ENCODE measurements at regions not wholly inside any gene's neighbourhood (a gene's known extent, or its start where the extent isn't known, plus 50 kb on each side); places are given as distances from the start of the nearest gene placed in this dataset.

DNA sequence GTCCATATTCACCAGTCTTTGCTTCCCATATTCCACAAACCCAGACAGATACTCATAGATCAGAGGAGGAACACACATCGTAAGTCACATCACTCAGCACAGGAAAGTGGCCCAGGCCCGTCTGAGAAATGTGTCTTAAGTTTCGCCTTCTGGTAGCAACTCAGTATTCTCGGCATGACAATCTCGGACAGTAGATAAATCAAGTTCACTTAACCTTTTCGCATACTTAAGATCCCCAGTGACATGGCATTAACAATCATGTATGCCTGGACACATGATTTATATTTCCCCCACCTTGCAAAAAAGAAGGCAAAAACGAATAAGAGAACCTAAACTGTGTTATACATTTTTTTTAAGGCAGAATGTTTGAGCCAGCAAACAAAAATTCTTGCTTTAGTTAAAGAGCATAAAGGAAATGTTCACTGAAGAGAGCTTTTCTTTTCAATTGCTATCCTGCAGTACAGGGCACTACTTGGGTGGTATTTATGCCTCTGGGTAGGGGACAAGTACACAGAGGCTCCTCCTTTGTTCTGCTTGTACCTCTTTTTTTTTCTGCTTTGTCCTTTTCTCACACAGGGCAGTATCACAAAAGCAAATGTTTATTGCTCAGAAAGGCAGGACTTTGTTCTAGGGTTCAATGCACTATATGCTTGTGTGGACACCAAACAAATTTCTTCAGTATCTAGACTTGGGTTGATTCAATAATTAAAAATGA is 360.6 kb downstream of the TDRD3 start:
- H3K27ac ChIP-seq (ENCODE audit: low read depth, low read length): no peak overlapping the region
- H3K4me1 ChIP-seq (ENCODE audit: control insufficient read depth, low read length): no peaks in the 10 kb centered on the region
- H3K27me3 ChIP-seq (ENCODE audit: control insufficient read depth, low read length): no peaks in the 10 kb centered on the region
- TF ChIP-seq, protein P1, sequence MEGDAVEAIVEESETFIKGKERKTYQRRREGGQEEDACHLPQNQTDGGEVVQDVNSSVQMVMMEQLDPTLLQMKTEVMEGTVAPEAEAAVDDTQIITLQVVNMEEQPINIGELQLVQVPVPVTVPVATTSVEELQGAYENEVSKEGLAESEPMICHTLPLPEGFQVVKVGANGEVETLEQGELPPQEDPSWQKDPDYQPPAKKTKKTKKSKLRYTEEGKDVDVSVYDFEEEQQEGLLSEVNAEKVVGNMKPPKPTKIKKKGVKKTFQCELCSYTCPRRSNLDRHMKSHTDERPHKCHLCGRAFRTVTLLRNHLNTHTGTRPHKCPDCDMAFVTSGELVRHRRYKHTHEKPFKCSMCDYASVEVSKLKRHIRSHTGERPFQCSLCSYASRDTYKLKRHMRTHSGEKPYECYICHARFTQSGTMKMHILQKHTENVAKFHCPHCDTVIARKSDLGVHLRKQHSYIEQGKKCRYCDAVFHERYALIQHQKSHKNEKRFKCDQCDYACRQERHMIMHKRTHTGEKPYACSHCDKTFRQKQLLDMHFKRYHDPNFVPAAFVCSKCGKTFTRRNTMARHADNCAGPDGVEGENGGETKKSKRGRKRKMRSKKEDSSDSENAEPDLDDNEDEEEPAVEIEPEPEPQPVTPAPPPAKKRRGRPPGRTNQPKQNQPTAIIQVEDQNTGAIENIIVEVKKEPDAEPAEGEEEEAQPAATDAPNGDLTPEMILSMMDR (IDR thresholded peaks at IDR 0.05; ENCODE audit: low read depth, low read length, poor library complexity, severe bottlenecking): no peak
- no peak for TF ChIP-seq EZH2phosphoT487 (IDR thresholded peaks at IDR 0.05; ENCODE audit: borderline replicate concordance, low read length)
- no peaks in the 10 kb centered on the region for H3F3A ChIP-seq (ENCODE audit: control insufficient read depth, insufficient read depth)
- H4K20me1 ChIP-seq (ENCODE audit: control insufficient read depth, insufficient read depth, low read depth, low read length): no peaks in the 10 kb centered on the region
- H3K4me3 ChIP-seq (ENCODE audit: low read length): no peak overlapping the region
- no peaks in the 10 kb centered on the region for H3K9me2 ChIP-seq (replicated peaks; ENCODE audit: control insufficient read depth, low read length)
- H3K36me3 ChIP-seq (ENCODE audit: control insufficient read depth, low read length): no peaks in the 10 kb centered on the region
- no peaks in the 10 kb centered on the region for H3K9me3 ChIP-seq (ENCODE audit: control insufficient read depth, insufficient read depth, low read length)
- H3K4me2 ChIP-seq (ENCODE audit: low read length): no peak overlapping the region
- H3K79me2 ChIP-seq (ENCODE audit: control insufficient read depth, low read length): no peaks in the 10 kb centered on the region

DNA sequence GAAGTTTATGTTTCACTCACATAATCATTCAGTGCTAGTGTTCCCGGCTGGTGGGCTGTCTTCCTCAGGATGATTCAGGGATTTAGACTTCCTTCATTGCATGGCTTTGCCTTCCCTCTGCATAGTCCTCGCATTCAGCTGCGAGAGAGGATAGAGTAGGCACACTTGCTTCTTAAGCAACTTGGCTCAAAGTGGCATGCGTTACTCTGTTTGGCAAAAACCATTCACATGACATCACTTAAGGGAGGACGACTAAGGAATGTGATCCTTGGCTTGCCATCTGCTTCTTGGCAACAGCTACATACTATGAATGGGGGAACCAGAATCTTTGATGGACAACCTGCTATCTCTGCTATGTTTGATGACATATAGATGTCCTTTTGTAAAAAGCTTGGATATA is 359.3 kb downstream of the TDRD3 start:
- Histone ChIP-seq H3K4me3 (ENCODE audit: low read length) (no peak overlapping the region), H3K27me3 (ENCODE audit: control insufficient read depth, low read length) (no peaks in the 10 kb centered on the region), H3K36me3 (ENCODE audit: control insufficient read depth, low read length) (no peaks in the 10 kb centered on the region), H3F3A (ENCODE audit: control insufficient read depth, insufficient read depth) (no peaks in the 10 kb centered on the region), H4K20me1 (ENCODE audit: control insufficient read depth, insufficient read depth, low read depth, low read length) (no peaks in the 10 kb centered on the region), H3K4me1 (ENCODE audit: control insufficient read depth, low read length) (no peaks in the 10 kb centered on the region), H3K27ac (ENCODE audit: low read depth, low read length) (no peak overlapping the region), H3K4me2 (ENCODE audit: low read length) (no peak overlapping the region), H3K9me3 (ENCODE audit: control insufficient read depth, insufficient read depth, low read length) (no peaks in the 10 kb centered on the region), H3K9me2 (replicated peaks; ENCODE audit: control insufficient read depth, low read length) (no peaks in the 10 kb centered on the region), H3K79me2 (ENCODE audit: control insufficient read depth, low read length) (no peaks in the 10 kb centered on the region)
- TF ChIP-seq, protein P1 (IDR thresholded peaks at IDR 0.05; ENCODE audit: low read depth, low read length, poor library complexity, severe bottlenecking): no peak

DNA sequence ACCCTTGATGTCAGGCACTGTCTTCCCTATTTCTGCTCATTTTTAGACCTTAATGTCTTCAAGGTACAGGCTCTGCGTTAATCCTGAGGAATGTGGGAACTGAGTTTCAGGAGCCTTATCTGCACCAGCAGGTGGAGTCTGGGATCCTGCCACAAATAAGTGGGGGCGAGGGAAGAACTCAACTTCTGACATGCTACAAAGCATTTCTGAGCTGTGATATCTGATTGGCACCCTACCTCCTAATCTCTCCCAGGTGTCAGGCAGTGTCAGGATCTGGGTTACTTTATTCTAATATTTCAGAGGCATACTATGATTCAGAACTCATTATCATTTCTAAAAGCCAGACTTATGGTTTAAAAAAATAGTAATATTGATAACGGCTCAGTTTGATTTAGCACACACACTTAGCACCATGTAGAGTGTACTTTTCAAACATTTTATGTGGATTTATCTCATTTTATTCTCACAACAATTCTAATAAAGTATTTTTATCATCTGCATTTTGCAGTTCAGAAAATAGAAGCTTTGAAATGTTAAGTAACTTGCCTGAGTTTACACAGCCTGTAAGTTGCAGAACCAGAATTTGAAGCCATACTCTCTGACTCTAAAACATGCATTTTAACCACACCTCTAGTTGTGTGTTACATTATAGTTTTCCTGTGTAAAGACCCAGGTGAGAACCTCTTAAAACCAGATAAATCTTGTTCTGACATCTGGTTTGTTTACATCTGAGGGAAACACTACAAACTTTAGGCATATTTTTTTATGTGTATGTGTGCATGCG is 358.6 kb downstream of the TDRD3 start:
- no peak overlapping the region for H3K4me2 ChIP-seq (ENCODE audit: low read length)
- no peak overlapping the region for H3K4me3 ChIP-seq (ENCODE audit: low read length)
- H3K27me3 ChIP-seq (ENCODE audit: control insufficient read depth, low read length): no peaks in the 10 kb centered on the region
- H3K4me1 ChIP-seq (ENCODE audit: control insufficient read depth, low read length): no peaks in the 10 kb centered on the region
- H3K36me3 ChIP-seq (ENCODE audit: control insufficient read depth, low read length): no peaks in the 10 kb centered on the region
- no peaks in the 10 kb centered on the region for H4K20me1 ChIP-seq (ENCODE audit: control insufficient read depth, insufficient read depth, low read depth, low read length)
- no peak overlapping the region for H3K27ac ChIP-seq (ENCODE audit: low read depth, low read length)
- no peaks in the 10 kb centered on the region for H3K9me3 ChIP-seq (ENCODE audit: control insufficient read depth, insufficient read depth, low read length)
- H3K79me2 ChIP-seq (ENCODE audit: control insufficient read depth, low read length): no peaks in the 10 kb centered on the region
- no peaks in the 10 kb centered on the region for H3K9me2 ChIP-seq (replicated peaks; ENCODE audit: control insufficient read depth, low read length)
- no peaks in the 10 kb centered on the region for H3F3A ChIP-seq (ENCODE audit: control insufficient read depth, insufficient read depth)
- TF ChIP-seq, protein P1 (IDR thresholded peaks at IDR 0.05; ENCODE audit: low read depth, low read length, poor library complexity, severe bottlenecking): no peak
- TF ChIP-seq EZH2phosphoT487 (IDR thresholded peaks at IDR 0.05; ENCODE audit: borderline replicate concordance, low read length): no peak

All from DOHH2 (cell line).